Posterior cingulate gyrus (tissue), 11 donors: ENCODE measurements at regions not wholly inside any gene's neighbourhood (a gene's known extent, or its start where the extent isn't known, plus 50 kb on each side); places are given as distances from the start of the nearest gene placed in this dataset.

ENCODE experiments used
- DNase-seq, 10 donors: peaks; one replicate each; pipeline versions ENCODE4 v3.0.0 to v3.0.0-alpha.2; 2020 to 2021; ENCODE audit warnings: mixed read lengths in 3 of 10
- intact Hi-C: fragments of 100-400 bp; cut with DNase I; formaldehyde crosslinking; loops from one replicate; pipeline ENCODE4 v1.15.1; 2023

- intact Hi-C loops: no loop called here
- DNase-seq: no peak
Observed at GRCh38 chr22:22099833-22100812, 117.5 kb upstream of the TOP3B start.

DNA sequence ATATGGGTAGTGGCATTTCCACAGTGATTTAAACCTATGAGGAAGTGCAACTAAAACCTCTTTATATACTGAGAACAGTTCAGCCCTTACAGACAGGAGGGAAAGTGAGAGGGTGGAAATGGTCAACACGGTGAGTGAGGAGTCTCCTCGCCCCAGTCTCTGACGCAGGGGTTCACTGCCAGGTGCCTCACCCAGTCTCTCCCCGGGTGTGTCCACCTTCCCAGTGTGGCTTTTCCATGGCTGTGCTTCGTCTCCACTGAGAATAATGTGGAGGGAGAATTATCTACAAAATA, 116.6 kb upstream of the TOP3B start:
- intact Hi-C loops: no loop called here
- no peak for DNase-seq

DNA sequence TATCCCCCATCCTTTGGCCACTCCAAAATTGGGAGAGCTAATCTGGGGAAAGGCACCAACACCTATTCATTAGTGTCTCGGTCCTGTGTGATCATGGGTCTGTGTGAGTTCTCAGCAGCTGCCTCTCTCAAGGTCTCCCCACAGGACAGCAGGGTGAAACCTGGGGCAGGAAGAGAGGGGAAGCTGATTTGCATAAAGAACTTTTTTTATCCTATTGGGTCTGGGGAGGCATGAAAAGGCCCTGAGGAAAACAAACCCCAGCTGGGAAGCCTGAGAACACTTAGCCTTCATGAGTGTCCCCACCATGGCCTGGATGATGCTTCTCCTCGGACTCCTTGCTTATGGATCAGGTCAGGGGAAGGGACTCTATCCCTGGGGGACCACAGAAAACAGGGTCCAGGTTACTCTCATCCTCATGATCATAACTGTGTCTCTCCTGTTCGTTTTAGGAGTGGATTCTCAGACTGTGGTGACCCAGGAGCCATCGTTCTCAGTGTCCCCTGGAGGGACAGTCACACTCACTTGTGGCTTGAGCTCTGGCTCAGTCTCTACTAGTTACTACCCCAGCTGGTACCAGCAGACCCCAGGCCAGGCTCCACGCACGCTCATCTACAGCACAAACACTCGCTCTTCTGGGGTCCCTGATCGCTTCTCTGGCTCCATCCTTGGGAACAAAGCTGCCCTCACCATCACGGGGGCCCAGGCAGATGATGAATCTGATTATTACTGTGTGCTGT, 116.0 kb upstream of the TOP3B start:
- no peak for DNase-seq
- intact Hi-C loops: no loop called here

DNA sequence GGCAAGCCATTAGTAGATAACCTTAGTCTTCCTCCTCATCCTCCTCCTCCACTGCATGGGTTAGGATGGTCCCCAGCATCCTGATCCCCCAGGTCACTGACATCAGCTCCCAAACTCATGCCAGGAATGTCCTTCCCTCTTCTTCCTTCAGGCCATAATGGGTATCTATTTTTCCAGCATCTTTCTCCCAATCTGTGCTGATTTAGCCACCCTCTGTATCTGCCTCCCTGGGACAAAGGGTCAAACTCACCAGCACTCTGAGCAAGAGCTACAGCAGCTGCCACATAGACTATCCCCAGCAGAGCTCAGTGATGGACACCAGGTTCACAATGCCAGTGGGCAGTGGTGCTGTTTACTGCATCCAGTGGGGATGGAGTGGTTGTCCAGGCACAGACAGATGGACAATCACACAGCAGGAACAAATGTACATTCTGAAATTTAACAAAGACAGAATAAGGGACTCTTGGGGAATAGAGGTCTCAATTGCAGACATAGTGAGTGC, 115.2 kb upstream of the TOP3B start:
- intact Hi-C loops: no loop called here
- no peak for DNase-seq

- intact Hi-C loops: no loop called here
Observed at GRCh38 chr22:22094921-22095320, 112.3 kb upstream of the TOP3B start.

GRCh38 chr22:22094514-22094913, 111.9 kb upstream of the TOP3B start:
- intact Hi-C loops: no loop called here
- DNase-seq: no peak

More at GRCh38 chr22:22094921-22095320, 112.3 kb upstream of the TOP3B start:
- DNase-seq: no peak

GRCh38 chr22:22093743-22094142, 111.2 kb upstream of the TOP3B start:
- intact Hi-C loops: no loop called here
- no peak for DNase-seq

DNA sequence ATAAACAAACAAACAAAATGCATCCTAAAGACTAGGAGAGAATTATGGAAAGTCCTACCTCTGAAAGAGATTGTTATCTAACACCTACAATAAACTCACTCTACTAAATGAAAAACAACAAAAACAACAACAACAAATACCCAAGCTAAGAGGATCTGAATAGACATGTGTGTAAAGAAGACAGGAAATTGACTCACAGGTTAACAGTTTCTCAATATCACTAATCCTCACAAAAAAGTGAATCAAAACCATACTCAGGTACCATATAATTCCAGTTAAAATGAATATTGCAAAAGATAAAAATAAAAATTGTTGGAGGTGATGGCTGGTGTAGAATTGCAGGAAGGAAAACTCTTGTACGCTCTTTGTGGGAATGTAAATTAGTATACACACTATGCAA, 110.4 kb upstream of the TOP3B start:
- DNase-seq: no peak
- intact Hi-C loops: no loop called here

- no peak for DNase-seq
- intact Hi-C loops: no loop called here
Observed at GRCh38 chr22:22092101-22092500, 109.5 kb upstream of the TOP3B start.

DNA sequence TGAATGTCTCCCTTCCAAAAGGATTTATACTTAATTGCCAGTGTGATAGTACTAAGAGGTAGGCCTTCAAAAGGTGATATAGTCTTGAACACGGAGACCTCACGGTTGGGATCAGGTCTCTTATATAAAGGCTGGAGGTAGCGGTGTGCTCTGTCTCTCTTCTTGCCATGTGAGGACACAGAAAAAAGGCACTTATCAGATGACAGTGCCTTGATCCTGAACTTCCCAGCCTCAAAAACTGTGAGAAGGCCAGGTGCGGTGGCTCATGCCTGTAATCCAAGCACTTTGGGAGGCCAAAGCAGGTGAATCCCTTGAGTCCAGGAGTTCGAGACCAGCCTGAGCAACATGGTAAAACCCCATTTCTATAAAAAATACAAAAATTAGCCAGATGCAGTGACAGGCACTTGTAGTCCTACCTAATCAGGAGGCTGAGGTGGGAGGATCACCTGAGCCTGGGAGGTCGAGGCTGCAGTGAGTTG, 108.9 kb upstream of the TOP3B start:
- DNase-seq: no peak
- intact Hi-C loops: no loop called here

GRCh38 chr22:22090650-22091399, 108.2 kb upstream of the TOP3B start:
- DNase-seq: no peak
- intact Hi-C loops: no loop called here

DNA sequence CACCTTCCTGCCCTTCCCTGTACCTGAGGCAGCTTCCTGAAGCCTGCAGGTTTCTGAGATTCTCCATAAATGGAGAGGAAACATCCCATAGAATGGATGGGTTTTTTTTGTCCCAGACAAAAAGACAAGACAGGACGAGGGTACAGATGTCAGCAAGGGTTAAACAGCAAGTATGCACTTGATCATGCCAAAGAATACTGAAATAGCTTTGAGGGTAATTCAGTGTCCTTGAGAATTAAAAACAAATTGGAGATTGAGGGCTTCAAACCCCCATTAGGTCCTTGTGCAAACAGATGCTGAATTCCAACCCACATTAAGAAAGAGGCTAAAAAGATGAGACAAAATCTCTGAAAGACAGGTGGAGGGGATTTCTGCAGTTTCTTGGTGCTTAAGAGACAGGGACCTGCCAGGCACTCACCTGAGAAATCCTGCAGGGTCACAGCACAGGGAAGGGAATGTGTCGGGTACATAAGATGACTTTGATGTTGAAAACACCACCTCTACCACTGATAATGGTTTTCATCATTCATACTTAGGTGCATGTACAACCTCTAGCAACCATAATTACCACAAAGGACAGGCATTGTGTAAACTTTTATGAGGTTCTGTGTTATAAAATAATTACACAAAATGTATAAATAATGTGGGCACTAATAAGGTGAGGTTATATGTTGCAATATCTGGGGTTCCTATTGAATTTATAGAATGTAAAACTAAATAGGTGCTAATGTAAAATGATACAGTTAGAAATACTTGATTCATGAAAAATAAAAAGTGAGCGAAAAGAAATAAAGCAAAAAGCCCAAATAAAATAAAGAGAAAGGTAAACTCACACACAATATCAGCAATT, 107.1 kb upstream of the TOP3B start:
- intact Hi-C loops: no loop called here
- no peak for DNase-seq

- intact Hi-C loops: no loop called here
- no peak for DNase-seq
Observed at GRCh38 chr22:22088658-22089458, 106.3 kb upstream of the TOP3B start.

GRCh38 chr22:22087854-22088657, 105.5 kb upstream of the TOP3B start:
- intact Hi-C loops: no loop called here

GRCh38 chr22:22086501-22087158, 104.0 kb upstream of the TOP3B start:
- DNase-seq: no peak
- intact Hi-C loops: no loop called here

More at GRCh38 chr22:22087854-22088657, 105.5 kb upstream of the TOP3B start:
- no peak for DNase-seq

- DNase-seq: no peak
- intact Hi-C loops: no loop called here
Observed at GRCh38 chr22:22085702-22086500, 103.3 kb upstream of the TOP3B start.
